Dedifferentiated amniotic fluid mesenchymal stem cell (primary cell): ENCODE measurements at regions not wholly inside any gene's neighbourhood (a gene's known extent, or its start where the extent isn't known, plus 50 kb on each side); places are given as distances from the start of the nearest gene placed in this dataset.
"Not testable (repeated sequence)": the region's sequence is repeated elsewhere in the genome, so short reads cannot be mapped to it uniquely, and the experiment has no call there.

Source experiments
- DNase-seq: peaks from one replicate; pipeline ENCODE4 v3.0.0-alpha.2; 2016; ENCODE audit errors: extremely low spot score

DNA sequence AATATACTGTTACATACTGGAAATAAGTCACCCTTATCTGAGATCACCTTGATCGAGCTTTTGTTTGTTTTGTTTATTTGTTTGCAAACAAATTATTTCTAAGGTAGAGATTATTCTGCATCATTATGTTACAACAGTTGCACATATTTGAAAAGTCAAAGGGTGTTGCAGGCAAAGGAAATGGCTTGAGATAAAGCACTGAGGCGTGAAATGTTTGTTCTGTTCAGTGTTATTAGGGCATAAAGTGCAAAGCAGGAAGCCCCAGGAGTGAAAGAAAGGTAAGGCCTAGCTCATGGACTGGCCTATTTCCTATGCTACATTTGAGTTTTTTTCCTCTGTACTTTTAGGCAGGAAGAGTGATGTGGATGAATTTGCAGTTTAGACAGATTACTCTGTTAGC, 1815.6 kb upstream of the LRRTM1 start:
- DNase-seq = no peak

DNA sequence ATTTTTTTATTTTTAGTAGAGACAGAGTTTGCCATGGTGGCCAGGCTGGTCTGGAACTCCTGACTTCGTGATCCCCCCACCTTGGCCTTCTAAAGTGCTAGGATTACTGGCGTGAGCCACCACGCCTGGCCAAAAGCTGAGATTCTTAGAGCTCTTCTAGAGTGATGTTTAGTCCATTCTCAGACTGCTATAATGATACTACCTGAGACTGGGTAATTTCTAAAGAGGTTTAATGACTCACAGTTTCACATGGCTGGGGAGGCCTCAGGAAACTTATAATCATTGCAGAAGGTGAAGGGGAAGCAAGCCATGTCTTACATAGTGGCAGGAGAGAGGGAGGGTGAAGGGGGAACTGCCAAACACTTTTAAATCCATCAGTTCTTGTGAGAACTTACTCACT, 1804.9 kb upstream of the LRRTM1 start:
- DNase-seq = no peak

DNA sequence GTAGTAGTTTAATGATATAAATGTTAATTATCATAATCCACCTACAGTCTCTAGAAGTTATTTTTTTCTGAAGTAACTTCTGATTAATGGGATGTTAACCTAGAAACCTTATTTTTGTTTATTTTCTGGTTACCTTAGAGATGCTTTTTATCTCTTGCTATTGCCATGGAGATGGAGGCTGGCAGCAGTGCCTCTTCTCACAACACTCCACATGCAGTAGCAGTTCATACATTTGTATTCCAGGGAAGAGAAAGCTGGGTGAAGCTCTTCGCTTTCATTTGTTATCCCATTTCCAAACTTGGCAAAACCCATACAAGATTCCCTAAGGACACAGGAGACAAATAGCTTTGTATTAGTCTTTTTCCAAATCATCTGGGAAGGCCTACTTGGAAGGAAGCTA, 1794.1 kb upstream of the LRRTM1 start:
- DNase-seq = no peak

DNA sequence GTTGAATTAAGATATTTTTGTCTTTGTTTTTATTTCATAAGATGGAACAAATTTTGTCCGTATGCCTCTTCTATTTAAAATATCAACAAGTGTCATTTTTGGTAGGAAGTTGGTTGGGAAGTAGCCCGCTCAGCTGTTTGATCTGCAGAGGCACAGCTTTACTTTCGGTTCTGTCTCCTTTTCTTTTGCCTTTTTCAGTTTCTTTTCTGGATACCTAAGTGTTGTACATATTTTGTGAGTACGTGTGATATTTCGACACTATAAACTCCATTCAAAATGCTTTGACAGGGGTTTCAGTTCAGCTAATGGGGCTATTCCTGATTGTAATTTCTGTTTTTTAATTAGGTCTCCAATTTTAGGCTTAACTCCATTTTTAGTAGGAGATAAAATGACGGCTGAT, 1785.0 kb upstream of the LRRTM1 start:
- DNase-seq = no peak

DNA sequence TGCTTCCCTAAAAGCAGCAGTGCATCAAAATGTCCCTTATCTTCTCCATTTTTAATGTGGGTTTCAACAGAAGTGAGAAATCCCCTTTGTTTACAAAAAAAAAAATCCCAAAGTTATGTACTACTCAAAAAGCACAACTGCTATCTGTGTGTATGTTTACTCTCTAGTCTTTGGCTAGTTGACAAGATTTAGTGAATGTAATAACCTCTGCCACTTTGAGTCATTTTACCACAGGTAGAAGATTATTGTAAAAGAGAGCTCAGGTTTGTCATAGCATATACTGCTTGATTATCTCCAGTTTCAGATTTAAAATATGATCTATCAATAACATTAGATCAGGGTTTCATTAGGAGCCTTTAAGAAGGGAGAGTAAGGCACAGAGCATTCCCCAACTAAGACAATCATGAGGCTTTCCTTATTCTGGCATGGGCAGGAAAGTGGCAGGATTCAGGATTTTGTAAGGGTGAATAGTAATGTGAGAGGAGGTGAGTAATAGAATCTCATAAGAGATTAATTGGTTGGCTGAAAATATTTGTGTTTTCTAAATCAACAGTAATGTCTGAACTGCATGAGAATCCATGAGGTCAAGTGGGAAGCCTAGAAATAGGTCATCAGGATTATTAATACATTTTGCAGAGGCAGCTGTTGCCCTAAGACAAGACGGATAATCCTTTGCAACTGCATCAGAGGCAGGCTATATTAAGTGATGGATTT, 1780.3 kb upstream of the LRRTM1 start:
- DNase-seq = no peak

DNA sequence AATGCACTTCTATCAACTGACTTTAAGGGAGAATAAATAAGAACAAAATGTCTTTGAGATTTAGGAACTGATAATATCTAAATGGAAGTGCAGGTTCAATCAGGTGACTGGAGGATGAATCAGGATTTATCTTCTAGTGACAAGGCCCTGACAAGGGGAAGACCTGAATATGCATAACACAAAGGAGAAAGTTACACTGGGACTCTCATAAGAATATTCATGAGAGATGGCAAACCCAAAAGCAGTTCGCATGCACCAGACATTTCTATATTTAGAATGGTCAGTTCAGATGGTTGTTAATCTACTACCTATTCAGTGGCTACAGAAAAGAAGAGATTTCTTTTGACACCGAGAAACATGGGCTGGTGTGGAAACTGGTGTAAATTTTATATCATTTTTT, 1771.3 kb upstream of the LRRTM1 start:
- no peak for DNase-seq

DNA sequence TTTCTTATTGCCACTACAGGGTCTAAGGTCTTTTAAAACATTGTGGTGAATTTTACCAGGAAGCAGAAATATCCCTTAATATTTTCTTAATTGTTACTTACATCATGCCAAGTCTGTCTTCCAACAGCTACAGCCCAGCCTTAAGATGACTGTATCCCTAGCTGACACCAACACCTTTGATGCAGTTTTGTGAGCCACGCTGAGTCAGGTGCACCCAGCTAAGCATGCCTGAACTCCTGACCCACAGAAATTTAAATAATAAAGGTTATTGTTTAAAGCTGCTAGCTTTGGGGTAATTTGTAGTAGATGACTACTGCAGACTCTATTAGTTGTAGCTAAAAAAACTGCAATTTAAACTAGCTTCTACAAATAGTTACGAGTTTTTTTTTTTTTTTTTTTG, 1757.9 kb upstream of the LRRTM1 start:
- DNase-seq = no peak

DNA sequence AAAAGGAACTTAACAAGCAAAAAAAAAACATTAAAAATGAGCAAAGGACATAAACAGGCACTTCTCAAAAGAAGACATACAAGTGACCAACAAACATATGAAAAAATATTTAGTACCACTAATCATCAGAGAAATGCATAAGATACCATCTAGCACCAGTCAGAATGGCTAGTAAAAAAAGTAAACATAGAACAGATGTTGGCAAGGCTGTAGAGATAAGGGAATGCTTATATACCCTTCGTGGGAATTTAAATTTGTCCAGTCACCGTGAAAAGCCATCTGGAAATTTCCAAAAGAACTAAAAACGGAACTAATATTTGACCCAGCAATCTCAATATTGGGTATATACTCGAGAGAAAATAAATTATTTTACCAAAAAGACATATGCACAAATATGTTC, 1751.3 kb upstream of the LRRTM1 start:
- no peak for DNase-seq

DNA sequence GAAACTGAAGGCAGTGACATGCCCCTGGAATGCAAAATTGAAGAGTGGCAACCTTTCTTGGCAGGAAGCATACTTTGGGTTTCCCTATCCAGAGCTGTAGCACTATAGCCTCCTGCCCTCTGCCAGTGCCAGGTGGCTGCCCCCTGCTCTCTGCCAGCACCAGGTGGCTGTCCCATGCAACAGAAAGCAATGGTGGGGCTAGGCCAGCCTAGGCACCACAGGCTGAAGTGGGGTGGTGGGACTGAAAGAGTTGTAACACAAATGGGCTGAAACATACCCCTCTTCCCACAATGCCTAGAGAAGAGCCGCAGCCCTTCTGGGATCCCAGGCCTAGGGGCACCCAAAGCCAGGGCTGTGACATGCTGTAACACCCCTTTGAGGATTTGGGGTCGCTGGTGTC, 1739.3 kb upstream of the LRRTM1 start:
- DNase-seq = no peak

DNA sequence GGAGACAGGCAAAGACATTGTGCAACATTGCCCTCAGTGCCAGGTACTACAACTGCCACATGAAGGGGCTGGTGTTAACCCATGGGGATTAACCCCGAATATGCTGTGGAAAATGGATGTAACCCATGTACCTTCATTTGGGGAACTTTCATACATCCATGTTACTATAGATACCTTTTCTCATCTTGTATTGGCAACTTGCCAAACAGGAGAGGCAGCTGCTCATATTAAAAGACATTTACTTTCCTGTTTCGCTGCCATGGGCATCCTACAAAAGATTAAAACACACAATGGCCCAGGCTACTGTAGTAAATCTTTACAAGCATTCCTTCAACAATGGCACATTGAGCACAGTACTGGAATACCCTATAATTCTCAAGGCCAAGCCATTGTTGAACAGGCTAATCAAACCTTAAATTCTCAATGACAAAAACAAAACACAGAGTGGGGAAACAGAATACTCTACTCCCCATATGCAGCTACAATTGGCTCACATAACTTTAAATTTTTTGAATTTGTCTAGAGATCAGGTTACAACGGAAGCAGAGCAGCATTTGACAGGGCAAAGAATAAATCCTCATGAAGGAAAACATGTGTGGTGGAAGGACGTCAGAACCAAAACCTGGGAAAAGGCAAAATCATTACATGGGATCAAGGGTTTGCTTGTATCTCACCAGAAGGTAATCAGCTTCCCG, 1723.5 kb upstream of the LRRTM1 start:
- no peak for DNase-seq

DNA sequence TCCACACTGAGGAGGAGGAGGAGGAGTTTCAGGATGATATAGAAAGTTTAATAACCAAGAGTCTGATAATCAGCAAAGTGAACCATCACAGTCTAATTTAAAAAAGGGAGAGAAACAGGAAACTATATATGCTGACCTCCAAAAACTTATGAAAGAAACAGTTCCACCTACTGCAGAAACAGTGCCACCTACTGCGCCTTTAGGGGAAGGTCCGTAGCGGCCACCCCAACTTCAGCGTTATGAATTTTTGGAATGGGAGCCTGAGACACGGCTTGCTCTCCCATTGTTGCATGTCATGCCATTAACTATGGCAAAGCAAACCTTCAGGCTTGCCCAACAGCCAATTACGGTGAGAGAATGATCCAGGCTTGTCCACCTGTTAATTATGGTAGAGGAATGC, 1719.2 kb upstream of the LRRTM1 start:
- no peak for DNase-seq

DNA sequence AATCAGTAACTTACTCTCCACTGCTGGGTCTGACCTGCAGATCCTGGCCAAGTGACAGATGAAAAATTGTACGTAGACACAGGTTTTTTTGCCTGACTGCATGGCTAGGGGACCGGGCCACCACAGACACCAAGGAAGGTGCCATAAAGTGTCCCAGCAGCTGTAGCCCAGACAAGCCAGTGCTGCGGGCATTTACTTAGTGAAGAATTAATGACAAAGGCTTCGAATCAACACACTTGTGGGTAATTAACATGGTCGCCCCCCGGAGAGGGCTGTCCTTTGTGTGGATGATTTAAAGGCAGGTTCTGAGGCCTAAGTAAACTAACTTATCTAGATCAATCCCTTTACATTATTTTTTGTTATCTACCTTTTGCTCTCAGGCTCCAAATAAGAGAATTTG, 1709.1 kb upstream of the LRRTM1 start:
- DNase-seq = no peak

DNA sequence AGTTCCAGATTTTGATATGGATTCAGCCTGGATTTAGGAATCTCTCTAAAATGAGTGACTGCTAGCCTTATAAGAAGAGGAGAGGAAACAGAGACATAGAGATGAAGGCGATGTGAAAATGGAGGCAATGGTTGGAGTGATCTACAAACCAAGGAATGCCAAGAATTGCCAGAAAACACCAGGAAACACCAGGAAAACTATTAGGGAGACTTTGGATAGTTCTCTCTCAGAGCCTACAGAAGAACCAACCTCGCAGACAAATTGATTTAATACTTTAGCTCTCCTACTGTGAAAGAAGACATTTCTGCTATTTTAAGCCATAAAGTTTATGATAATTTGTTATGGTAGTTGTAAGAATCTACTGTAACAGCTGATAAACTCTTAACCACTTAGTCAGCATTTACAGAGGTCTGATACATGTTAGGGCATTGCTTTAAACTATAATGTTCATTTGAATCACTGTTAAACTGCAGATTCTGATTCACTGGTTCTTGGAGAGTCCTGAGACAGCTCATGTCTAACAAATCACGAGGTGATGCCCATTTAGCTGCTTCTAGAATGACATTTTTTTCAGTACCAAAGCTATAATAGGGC, 1702.6 kb upstream of the LRRTM1 start:
- no peak for DNase-seq

DNA sequence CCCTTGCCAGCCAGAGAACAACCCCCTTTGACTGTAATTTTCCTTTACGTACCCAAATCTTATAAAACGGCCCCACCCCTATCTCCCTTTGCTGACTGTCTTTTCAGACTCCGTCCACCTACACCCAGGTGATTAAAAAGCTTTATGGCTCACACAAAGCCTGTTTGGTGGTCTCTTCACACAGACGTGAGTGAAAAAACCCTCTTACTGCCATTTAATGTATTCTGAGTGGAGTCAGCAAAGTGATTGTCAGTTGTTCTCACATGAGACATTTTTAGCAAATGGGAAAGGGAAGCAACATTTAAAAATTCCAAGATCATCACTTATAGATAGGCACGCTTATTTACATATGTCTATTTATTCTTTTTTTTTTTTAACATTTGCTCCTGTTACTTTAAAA, 1701.3 kb upstream of the LRRTM1 start:
- not testable (repeated sequence) for DNase-seq

DNA sequence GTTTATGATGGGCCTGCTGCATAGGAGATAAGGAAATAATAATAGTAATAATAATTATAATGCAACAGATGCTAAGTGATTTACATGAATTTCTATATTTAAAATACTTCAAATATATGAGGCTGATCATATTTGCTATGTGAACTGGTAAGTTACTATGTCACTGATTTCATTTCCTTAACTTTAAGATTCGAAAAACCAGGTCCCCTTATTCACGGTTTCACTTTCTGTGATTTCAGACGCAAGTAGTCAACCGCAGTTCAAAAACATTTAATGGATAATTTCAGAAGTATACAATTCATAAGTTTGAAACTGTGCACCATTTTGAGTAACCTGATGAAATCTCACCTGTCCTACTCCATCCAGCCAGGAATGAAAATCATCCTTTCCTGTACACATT, 1697.1 kb upstream of the LRRTM1 start:
- no peak for DNase-seq

DNA sequence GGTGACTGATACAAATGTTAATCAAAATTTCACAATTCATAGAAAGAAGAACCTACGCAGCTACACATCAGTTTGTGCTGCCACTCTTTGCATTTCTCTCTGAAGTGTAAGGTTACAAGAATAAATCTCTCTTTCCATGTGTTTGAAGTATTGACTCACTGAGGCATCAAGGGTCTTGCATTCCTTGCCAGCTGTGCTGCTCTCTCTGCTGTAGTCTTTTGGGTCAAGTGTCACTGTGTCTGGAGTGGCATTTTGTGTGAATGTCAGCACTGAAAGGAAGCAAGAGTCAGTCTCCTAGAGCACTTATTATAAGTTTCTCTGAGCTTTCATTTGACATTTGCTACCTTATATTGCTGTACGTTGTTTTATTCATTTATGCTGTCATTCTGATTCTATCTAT, 1696.1 kb upstream of the LRRTM1 start:
- no peak for DNase-seq

DNA sequence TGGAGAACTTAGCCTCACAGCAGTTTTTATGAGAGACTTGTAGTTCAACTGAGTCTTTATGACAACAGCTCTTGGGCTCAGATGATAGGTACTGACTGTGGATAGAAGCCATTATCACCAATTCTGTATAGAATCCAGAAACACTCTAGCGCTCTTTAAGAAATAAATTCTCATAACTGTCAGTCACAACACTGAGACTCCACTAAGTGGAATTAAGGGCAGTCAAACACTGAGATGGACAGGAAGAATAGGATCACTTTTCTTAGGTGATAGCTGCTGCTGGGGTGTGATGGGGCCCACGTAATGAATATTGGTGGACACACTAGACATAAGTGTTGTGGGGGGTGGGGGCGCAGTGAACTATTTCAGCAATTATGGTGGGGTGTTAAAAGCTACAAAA, 1691.8 kb upstream of the LRRTM1 start:
- no peak for DNase-seq

DNA sequence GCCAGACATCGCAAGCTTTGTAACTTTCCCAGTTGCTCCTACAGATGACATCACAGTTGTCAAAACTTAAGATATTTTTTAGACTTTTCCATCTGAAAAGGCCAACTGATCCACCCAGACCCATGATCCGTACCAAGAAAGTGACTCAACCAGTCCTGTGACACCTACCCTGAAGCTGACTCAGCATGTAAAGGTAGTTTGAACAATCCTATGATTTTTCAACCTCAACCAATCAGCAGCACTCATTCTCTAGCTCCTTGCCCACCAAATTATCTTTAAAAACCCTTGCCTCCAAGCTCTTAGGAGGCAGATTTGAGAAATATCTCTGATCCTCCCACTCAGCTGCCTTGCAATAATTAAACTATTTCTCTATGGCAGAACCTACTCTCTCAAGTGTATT, 1686.7 kb upstream of the LRRTM1 start:
- no peak for DNase-seq

DNA sequence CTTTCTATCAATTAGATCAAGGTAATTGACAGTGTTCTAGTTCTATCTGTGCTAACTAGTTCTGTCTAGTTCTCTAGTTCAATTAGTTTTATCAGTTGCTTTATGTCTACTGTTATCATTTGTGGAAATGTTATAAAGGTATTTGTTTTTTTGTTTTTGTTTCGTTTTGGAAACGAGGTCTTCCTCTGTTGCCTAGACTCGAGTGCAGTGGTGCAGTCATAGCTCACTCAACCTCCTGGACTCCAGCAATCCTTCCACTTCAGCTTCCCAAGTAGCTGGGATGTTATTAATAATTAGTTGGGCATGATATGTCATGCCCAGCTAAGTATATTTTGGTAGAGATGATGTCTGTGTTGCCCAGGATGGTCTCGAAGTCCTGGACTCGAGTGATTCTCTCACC, 1682.8 kb upstream of the LRRTM1 start:
- DNase-seq = no peak

DNA sequence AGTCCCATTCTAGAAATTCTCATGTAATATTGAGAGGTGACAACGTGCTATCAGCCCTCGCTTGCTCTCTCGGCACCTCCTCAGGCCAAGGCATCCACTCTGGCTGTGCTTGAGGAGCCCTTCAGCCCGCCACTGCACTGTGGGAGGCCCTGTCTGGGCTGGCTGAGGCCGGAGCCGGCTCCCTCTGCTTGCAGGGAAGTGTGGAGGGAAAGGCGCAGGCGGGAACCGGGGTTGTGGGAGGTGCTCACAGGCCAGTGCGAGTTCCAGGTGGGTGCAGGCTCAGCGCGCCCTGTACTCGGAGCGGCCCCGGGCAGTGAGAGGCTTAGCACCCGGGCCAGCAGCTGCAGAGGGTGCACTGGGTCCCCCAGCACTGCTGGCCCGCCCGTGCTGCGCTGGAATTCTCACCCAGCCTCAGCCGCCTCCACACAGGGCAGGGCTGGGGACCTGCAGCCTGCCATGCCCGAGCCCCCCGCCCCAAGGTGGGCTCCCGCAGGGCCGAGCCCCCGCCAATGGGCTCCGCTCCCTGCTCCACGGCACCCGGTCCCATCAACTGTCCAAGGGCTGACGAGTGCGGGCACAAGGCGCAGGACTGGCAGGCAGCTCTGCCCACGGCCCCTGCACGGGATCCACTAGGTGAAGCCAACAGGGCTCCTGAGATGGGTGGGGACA, 1680.6 kb upstream of the LRRTM1 start:
- no peak for DNase-seq

DNA sequence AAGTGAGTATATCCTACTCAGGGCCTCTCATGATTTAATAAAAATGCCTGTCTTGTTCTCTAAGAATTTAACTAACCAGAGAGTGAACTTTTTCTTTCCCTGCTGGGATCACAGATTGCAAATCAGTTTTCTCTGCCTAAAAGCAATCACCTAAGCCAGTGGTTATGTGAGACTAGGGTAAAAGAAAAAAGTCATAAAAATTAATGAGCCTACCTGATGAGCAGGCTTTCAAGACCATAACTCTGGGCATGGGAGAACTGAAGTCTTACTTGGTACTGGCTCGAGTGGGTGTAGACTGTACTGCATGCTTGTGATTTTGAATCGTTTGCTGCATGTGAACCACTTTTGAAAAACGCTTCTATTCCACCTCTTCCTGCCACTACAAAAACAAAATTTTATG, 1677.0 kb upstream of the LRRTM1 start:
- no peak for DNase-seq

DNA sequence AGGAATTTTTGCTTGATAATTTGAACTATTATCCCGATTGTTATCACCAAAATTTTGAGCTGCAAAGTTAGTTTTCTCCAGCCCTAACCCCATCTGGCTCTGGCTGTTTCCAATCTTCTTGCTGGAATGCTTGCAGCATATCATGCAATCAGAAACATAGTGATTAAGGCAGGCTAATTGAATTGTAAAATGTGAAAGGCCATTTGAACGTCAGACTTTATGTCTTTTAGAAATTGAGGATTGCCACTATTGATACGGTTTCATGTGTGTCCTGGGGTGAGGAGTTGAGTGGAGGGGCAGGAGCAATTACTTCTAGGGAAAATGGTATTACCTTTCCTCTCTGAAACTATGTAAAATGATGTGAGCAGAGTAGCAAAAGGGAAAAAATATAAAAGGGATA, 1674.5 kb upstream of the LRRTM1 start:
- DNase-seq = no peak

DNA sequence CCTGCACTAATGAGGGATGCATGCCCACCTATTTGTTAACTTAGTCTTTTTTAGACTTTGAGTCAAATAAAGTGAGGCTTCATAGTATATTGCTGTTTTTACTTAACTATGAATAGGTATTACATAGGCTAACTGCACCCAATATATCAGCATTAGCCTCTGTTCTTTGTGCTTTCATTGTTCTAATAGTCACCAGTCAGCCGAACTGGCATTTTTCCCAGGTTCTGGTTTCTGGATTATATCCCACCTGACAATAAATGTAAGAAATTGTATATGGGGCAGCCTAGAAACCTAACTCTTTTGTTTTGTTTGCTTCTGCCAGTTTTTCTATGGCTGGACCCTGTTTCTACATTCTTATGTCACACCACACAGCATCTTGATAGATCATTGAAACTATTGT, 1672.4 kb upstream of the LRRTM1 start:
- DNase-seq = no peak
